CMK (cell line): ENCODE measurements at regions not wholly inside any gene's neighbourhood (a gene's known extent, or its start where the extent isn't known, plus 50 kb on each side); places are given as distances from the start of the nearest gene placed in this dataset.
"Not testable (repeated sequence)": the region's sequence is repeated elsewhere in the genome, so short reads cannot be mapped to it uniquely, and the experiment has no call there.

Source experiments
- DNase-seq: peaks from one replicate; pipeline ENCODE4 v3.0.0-alpha.2; 2010; ENCODE audit warnings: low read depth

GRCh38 chr18:28267276-28267675, 90.3 kb upstream of the CDH2 start:
- DNase-seq: no peak

DNA sequence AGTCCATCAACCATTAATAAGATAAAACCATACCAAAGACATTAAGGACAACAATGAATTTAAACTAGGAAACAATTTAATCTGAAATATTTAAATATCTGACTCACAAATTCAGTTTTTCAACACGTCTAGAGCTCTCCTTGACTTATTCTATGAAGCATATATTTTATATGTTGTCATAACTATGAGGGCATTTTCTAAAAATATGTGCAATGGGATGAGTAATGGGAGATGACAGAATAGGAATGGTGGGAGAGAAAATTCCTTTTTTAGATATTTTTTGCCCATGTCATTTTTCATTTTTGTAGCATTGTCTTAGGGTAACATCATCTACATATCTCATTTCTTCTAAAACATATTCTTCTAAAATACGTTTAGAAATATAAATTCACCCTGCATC, 79.2 kb upstream of the CDH2 start:
- DNase-seq: no peak

- DNase-seq: no peak
Observed at GRCh38 chr18:28248653-28249052, 71.7 kb upstream of the CDH2 start.

DNA sequence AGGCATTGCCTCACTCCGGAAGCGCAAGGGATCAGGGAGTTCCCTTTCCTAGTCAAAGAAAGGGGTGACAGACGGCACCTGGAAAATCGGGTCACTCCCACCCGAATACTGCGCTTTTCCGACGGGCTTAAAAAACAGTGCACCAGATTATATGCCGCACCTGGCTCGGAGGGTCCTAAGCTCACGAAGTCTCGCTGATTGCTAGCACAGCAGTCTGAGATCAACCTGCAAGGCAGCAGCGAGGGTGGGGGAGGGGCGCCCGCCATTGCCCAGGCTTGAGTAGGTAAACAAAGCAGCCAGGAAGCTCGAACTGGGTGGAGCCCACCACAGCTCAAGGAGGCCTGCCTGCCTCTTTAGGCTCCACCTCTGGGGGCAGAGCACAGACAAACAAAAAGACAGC, 63.7 kb upstream of the CDH2 start:
- DNase-seq: not testable (repeated sequence)

GRCh38 chr18:28236487-28236886, 59.6 kb upstream of the CDH2 start:
- DNase-seq: no peak
